NCI-H1436 (cell line): ENCODE measurements at regions not wholly inside any gene's neighbourhood (a gene's known extent, or its start where the extent isn't known, plus 50 kb on each side); places are given as distances from the start of the nearest gene placed in this dataset.
"Not testable (repeated sequence)": the region's sequence is repeated elsewhere in the genome, so short reads cannot be mapped to it uniquely, and the experiment has no call there.

ENCODE experiments used
- DNase-seq: peaks from one replicate; lab custom pipeline; 2025; lab: John Stamatoyannopoulos, UW

DNA sequence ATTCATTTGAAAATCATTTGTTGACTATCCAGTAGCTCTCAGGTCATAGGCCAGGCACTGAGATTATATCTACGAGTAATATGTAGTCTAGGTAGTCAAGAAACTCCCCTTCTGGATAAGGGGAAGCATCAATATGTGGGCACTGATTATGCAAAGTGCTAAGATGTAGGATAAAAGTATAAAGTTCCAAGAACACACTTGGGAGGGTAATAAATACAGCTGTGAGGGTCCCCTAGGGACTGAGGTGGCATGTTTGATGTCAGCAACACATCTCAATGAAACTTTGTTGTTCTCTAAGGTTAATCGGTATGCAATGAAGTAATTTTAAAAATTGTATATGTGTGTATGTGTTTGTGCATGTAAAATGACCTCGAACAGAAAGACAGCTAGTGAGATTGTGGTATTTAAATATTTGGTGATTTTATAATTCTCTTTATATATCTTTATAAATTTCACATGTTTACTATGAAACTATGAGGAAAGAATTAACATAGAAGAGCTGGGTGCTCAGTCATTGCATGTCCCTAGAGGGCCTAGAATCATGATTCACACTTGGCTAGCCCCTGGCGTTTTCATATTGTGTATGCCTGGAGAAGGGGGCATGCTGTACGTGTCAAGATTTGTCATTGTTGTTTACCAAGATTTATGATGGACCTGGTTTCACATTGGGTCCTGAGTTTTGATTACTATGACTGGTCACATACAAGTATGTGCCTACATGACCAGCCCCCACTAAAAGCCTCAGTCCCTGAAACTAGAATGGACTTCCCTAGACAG is 140.1 kb upstream of the DUSP10 start:
- no peak for DNase-seq

DNA sequence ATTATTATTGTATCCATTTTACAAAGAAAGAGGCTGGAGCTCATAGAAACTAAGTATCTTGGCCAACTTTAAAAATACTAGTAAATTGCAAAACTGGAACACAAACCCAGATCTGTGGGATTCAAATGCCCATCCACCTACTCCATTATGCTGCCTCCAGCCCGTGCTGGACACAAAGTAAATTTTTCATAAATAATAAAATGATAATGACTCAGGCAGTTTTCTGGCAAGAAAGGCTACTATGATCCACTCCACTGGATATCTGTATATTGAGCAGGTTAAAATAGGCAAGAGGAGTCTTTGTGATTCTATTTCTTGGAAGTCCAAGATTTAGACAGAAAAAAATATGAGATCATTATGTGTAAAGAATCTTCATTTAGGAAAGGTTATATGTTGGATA is 138.3 kb upstream of the DUSP10 start:
- DNase-seq, result no peak

DNA sequence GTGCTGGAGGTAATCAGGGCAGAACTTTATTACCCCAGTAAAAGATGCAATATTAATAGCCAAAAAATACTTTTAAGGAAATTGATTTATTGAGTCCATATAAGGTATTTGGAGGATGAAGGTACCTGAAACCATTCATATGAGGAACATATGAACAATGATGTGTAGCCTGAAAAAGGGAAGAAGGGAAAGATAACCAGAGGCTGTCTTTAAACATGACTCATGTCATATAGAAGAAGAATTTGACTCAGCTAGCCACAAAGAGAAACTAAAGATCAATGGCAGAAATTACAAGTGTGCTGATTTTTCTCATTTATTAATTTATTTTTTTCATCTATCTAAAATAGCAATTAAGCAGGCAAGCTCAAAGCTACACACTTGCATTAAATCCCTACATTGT is 136.2 kb upstream of the DUSP10 start:
- no peak for DNase-seq

DNA sequence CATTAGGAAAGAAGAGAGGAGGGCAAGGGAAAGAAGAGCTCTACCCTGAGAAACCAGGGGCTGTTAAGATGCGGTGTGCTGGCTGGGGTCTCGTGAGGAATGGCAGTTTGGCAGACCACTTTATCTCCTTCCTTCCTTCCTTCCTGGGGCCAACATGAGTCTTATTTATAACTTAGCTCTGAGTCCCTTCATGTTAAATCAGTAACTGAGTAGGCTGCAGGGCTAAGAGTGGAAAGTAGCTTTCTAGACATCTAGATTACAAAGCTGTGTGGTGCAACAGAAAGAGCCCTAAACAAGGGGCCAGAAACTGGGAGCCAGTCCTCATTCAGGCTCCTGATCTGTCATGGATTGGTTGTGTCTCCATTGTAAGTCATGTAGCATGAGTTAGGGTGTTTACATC is 135.4 kb upstream of the DUSP10 start:
- DNase-seq, result no peak

DNA sequence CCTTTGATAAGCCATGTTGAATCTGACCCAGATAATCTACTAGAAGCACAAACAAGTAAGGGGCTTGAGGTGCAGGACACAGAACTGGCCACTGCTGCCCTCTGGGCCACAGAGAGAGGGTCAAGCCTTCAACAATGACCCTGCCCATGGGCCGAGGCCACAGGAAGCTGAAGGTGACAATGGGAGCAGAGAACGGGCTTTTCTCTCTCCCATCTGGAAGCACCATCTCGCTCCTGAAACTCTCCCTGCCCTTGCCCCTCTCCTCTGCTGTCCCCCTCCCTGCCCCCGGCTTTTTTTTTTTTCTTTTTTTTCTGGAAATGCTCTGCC is 133.1 kb upstream of the DUSP10 start:
- DNase-seq, result no peak

DNA sequence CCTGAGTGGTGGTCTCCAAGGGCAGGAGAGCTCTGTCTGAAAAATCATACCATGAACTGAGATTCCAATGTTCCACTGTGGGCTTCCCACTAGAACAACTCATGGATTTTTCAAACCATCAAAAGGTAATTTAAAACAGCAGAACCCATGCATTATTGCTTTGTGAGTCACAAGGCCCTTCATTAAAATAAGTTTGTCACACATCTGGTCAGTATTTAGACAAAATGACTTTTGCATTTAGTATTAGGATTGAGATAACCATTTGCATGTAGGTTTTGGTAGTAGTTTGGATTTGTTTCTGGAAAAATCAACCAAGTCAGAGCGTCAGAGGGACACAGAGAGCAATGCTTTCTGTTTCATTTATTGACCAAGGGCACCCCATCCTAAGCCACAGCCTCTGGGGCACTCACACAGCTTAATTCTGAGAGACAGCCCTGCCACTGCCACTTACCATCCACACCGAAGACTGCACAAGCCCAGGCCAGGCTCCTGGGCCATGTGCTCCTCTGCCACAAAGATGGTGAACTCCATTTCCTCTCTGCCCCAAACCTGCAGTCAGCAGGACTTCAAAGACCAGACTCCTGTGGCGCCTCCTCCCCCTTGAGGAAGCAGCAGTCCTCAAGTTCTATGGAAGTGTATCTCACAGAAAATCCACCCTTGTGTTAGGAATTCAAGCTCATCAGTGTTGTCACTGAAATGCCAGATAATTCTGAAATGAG is 132.6 kb upstream of the DUSP10 start:
- no peak for DNase-seq

DNA sequence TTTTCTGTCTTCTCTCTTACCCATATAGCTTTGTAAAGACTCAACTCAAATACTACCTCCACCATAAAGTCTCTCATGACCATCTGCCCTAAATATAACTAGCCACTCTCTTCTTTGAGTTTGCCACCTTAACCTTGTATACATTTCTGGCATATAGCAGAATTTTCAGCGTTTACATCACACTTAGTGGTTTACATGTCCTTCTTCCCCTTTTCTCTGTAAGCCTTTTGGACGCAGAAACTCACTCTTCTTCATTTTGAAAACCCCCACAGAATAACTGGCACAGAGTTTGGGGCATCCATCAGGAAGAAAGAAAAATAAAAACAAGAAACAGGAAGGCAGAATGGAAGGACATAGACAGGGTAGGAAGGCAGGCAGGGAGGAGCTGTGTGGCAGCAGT is 131.8 kb upstream of the DUSP10 start:
- no peak for DNase-seq

DNA sequence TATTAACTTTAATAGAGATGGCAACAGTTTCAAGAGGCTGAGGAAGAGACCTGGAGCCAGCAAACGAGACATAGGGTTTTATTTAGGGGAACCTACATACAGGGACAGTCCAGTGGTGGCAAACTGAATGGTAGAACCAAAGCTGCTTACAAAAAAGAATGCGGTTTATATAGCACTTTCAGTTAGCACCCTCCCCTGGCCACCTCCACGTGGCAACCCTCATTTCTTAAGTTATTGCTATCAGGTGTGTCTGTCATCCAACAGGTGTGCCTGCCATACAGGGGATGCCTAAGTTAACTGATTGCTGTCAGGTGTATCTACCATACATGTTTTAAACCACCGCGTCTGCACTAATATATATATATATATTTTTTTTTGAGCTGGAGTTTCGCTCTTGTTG is 129.2 kb upstream of the DUSP10 start:
- DNase-seq, result no peak

DNA sequence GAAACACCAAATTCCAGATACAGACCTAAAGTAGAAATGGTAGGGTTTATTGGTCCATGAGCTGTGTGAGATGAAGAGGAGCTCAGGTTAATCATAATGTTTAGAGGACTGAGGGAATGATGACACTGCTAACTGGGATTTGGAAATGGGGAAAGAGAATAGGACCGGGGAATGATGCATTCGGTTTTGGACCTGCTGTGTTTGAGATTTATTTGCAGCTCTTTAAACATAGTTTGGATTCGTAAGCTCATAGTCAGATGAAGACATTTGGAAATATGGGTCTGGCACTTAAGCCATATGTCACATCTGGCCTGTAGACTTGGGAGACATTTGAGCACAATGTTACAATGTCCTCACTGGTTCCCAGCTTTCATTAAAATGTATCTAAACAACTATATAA is 127.9 kb upstream of the DUSP10 start:
- DNase-seq, result no peak

DNA sequence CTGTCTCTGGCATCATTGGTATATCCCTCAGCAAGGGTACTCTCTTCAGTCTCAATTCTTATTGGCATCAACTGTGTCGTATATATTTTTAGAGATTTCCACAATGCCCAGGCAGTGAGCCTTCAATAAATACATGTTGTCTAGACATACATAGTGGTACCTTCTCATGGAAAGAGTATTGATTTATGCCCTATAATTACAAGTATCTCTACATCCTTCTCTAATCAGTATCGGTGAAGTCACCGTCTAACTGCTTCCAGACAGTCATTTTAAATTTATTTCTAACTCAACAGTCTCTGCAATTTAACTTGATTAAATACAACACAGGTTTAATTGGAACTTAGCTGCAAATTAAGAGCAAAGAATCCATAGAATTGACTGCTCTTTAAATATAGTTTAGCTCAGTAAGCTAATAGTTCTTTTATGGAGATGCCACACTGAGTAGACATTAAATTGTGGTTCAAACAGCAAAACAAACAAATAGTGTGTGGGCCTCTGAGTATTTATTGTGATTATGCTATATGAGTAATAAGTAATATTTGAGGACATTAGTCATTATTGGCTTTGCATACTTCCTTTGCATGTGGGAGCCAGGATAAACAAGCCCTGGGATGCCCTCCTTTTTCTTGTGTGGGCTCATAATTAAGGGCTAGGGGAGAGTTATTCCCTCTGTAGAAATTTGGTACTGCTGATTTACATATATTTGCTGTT is 126.9 kb upstream of the DUSP10 start:
- no peak for DNase-seq

DNA sequence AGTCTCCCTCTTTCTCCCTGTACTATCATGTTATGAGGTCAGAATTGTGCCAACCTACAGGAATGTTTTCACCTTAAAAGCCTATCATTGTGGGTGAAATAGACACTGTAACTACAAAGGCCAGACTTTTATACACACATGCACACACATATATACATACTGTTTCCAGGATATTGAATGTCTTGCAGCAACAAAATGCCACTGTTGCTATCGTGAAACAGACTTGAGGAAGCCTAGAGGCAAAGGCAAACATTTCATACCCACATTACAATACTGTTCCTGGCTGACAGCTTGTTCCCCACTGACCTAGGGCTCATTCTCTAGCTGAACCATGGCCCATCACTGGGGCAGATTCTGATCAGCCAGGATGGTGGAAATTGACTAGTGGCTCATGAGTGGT is 125.1 kb upstream of the DUSP10 start:
- DNase-seq, result no peak

DNA sequence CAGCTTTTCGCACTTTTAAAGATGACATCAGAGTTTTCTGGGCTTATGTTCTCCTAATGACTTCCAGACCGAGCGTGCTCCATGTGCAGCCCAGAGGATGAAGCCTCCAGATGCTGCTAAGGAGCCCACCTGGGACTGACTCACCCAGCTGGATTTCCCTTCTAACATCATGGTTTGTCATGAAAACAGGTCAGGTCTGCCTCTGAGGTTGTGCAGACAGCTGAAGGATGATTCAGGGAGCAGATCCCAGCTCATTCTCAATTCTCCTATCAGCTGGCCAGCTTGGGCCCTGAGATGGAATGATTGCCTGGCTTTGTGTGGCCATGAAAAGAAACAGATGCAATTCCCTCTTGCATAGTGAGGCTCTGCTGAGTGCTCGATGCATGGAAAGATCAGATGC is 123.9 kb upstream of the DUSP10 start:
- DNase-seq, result no peak

DNA sequence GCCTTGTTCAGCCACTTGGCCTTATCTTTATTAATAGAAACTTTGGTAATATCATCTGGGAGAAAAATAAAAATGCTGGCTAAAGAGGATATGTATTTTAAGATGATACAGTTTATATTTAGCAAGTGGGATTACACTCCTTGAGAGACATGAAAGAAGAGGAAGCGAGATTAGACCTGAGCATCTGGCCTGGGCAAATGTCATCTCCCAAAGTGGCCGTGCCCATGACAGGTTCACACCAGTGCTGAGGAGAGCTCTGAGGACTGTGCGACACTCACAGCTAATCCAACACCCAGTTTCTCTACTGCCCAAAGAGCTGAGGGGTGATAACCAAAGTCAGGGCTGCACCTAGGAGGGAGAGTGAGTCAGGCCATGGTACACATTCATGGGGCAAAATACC is 121.7 kb upstream of the DUSP10 start:
- DNase-seq, result no peak

DNA sequence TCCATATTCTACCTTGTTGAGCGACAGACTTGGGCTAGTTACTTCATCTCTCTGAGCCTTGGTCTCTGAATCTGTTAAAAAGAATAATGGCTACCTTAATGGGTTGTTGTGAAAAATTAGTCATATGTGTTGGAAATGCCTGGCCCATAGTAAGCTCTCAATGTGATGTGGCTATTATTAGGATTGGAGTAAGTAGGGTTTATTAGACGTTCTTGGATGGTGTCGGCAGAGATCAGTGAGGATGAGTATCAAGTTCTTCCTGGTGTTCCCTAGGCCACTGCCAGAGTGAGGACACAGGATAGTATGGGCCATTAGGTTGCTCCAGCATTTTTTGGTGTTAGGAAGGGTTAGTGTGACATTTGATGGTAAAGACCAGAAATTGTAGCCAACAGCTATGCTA is 121.1 kb upstream of the DUSP10 start:
- DNase-seq, result no peak

DNA sequence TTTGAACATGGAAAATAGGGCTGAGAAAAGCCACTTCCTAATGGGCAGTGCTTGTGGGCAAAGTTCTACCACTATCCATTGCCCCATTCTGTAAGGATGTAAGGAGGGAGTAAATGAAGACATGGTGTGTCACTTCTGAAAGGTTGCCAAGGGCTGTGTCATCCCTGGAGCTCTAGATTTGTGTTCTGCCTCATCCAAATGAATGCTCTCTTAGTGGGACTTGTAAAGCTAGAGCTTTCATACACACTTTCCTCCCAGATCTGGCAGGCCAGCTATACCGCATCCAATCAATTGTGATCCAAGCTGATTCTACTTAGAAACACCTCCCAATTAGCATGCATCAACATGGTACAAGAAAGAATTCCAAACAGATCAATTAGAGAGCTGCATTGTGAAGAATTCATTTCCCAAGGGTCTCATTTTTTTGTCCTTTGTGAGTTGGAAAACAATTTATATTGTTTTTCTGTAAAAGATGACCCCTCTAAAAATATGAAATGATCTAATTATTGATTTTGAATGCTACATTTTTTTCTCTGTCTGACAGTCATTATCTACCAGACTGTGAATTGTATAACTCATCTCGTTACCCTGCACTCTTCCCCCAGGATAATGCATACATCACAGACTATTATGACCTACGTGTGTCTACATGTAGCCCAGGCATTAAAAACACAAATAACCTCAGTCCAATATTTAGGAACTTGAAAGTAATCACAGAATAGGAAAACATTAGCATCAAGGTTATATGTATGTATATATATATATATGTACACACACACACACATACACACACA is 117.1 kb upstream of the DUSP10 start:
- DNase-seq, result no peak

DNA sequence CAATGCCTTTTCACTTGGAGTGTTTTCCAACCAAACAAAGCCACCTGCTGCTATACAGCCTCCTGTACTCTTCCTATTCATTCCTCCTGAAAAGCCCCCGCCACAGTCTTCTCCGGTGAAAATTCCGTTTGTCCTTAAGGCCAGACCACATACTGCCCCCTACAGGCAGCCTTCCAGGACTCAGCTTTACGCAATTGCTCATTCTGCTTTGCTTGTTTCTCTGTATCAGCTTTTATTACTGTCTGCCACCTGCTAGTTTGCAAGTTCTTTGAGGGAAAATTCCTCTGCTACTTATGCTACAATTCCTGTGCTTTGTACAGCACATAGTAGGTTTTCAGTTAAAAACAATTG is 115.2 kb upstream of the DUSP10 start:
- DNase-seq, result not testable (repeated sequence)

DNA sequence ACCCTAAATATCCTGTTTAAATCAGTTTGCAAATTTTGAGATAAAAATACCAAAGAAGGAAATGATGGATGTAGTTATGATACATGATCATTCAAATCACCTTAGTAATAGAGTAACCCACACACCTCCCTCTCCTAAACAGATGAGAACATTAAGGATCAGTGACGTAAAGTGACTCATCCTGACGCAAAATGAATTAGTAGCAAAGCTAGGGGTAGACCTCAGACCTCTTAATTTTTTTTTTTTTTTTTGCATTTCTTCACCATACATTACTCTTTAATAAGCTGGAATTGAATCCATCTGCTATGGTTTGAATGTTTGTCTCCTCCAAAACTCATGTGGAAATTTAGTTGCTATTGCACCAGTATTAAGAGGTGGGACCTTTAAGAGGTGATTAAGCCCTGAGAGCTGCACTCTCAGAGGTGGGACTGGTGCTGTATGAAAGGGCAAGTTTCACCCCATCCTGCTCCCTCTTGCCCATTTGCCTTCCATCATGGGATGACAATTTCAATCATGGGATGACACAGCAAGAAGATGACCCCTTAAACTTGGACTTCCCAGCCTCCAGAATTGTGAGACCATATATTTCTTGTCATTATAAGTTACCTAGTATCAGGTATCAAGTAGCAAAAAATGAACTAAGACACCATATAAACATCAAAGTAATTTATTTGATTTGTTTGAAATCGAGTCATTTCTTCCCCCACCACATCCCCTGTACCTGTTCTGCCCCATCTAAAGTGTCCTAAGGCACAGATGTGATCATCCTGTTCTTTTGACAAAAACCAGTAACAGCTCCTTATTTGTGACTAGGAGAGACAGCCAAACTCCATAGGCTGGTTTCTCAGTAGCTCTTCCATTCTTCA is 114.6 kb upstream of the DUSP10 start:
- no peak for DNase-seq

DNA sequence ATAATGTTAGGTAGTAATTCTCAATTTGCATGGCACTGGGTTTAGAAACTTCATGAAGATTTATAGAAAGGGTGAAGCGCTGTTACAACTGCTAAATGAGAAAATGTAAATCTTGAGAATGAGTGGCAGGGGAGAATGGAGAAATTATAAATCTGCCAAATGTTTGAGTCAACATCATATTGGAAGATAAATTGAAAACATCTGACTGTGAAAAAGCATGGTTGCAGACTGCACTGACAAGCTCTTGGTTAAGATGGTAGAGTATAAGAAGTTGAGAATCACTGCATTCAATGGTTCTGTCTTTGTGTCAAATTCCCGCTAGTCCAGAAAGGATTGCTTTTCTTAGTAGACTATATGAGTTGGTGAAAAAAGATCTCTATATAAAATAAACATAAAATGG is 113.3 kb upstream of the DUSP10 start:
- no peak for DNase-seq

DNA sequence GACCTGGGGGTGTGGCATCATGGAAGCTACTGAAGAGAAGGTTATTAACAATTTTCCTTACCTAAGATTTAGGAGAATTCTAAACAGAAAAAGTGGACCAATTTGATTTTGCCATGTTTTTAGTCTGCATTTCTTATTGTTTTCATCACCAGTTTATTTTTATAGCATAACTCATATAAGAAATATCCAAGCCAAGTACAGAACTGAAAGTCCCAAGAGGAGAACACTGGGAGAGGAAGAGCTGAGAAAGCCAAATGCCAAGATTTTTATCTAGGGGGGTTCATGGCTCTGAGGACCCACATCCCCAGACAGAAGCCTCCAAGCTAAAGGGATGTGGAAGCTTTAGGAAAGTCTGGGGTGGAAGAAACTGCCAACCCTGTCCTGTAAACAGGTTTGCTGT is 109.4 kb upstream of the DUSP10 start:
- DNase-seq, result no peak

DNA sequence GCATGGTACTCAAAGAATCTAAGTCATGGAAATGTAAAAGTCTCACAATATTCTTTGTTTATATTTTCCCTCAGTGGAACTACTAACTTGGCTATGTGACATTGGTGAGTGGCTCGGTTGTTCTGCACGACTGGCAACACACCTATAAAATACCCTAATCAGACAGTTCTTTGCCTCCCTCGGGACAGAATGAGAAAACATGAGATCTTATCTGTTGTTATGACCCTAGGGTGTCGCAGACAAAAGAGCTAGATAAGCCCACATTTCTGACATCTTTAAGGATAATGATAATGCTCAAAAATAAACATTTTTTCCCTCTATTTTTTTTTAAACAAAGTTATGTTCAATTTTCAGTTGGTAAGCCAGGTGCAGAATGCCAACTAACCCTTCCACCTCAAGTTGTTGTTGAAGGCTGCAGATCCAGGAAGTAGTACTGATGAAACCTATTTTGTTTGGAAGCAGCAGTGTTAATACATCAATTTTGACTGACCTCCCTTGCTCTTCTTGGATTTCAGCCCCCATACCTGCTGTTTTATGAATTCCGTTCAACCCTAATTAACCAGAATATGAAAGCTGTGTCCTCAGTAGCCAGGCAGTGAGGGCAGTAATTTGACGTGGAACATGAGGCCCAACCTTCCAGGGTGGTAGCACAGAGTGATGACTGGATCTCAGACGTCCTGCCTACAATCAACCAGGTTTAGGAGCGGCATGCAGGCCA is 108.7 kb upstream of the DUSP10 start:
- no peak for DNase-seq

DNA sequence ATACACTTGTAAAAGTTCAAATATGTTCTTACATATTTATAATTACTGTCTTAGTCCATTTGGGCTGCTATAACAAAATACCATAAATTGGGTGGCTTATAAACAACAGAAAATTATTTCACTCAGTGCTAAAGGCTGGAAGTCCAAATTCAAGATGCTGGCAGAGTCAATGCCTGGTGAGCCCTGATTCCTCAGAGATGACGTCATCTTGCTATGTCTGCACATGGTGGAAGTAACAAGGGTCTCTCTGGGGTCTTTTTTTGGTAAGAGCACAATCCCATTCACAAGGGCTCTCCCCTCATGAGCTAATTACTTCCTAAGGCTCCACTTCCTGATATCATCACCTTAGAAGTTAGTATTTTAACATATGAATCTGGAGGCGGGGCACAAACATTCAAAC is 108.0 kb upstream of the DUSP10 start:
- no peak for DNase-seq
